ENCODE measurements at regions not wholly inside any gene's neighbourhood (a gene's known extent, or its start where the extent isn't known, plus 50 kb on each side); places are given as distances from the start of the nearest gene placed in this dataset.

- Histone ChIP-seq H3K4me2 (ENCODE audit: insufficient read depth, low read length) (no peak overlapping the region), H3K4me1 (ENCODE audit: insufficient read depth, low read length) (no peaks in the 10 kb centered on the region), H3K27me3 (ENCODE audit: insufficient read depth, low read length) (no peaks in the 10 kb centered on the region), H3K79me2 (ENCODE audit: insufficient read depth, low read length) (no peaks in the 10 kb centered on the region), H3K4me3 (ENCODE audit: insufficient read depth, low read length) (no peak overlapping the region), H4K20me1 (ENCODE audit: insufficient read depth, low read length) (no peaks in the 10 kb centered on the region), H3K36me3 (ENCODE audit: insufficient read depth, low read length) (no peaks in the 10 kb centered on the region), H2AFZ (ENCODE audit: low read length) (no peak overlapping the region), H3K9me3 (ENCODE audit: low read depth, low read length) (no peaks in the 10 kb centered on the region), H3K27ac (ENCODE audit: low read depth, low read length) (no peak overlapping the region)
- TF ChIP-seq, protein P1, sequence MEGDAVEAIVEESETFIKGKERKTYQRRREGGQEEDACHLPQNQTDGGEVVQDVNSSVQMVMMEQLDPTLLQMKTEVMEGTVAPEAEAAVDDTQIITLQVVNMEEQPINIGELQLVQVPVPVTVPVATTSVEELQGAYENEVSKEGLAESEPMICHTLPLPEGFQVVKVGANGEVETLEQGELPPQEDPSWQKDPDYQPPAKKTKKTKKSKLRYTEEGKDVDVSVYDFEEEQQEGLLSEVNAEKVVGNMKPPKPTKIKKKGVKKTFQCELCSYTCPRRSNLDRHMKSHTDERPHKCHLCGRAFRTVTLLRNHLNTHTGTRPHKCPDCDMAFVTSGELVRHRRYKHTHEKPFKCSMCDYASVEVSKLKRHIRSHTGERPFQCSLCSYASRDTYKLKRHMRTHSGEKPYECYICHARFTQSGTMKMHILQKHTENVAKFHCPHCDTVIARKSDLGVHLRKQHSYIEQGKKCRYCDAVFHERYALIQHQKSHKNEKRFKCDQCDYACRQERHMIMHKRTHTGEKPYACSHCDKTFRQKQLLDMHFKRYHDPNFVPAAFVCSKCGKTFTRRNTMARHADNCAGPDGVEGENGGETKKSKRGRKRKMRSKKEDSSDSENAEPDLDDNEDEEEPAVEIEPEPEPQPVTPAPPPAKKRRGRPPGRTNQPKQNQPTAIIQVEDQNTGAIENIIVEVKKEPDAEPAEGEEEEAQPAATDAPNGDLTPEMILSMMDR (IDR thresholded peaks at IDR 0.05; ENCODE audit: extremely low read depth, low read depth, low read length): no peak
- DNase-seq (ENCODE audit: insufficient read length, low spot score, missing footprints): no peak
Observed at GRCh38 chr4:177921715-177922114, 479.5 kb upstream of the AGA start.

DNA sequence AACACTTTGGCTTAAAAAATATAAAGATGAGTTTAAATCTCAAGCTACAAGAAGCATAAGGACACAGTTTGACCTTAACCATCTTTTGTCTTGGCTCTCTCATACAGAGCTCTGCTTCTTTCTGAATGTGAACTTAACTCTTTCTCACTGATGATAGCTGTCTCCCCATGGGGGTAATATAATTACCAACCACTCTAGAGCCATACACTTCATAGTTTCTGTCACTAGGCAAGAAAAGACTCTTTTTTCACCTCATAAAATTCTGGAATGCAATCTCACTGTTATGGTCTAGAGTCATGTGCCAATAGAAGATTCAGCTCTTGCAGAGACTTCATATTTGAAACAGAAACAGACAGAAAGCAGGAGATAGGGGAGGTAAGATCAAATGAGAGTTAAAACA, 481.7 kb upstream of the AGA start:
- H3K9me3 ChIP-seq (ENCODE audit: low read depth, low read length): no peaks in the 10 kb centered on the region
- no peaks in the 10 kb centered on the region for H3K27me3 ChIP-seq (ENCODE audit: insufficient read depth, low read length)
- no peaks in the 10 kb centered on the region for H4K20me1 ChIP-seq (ENCODE audit: insufficient read depth, low read length)
- no peaks in the 10 kb centered on the region for H3K4me1 ChIP-seq (ENCODE audit: insufficient read depth, low read length)
- no peaks in the 10 kb centered on the region for H3K79me2 ChIP-seq (ENCODE audit: insufficient read depth, low read length)
- H3K4me3 ChIP-seq (ENCODE audit: insufficient read depth, low read length): no peak overlapping the region
- DNase-seq (ENCODE audit: insufficient read length, low spot score, missing footprints): no peak
- H2AFZ ChIP-seq (ENCODE audit: low read length): no peak overlapping the region
- TF ChIP-seq, protein P1 (IDR thresholded peaks at IDR 0.05; ENCODE audit: extremely low read depth, low read depth, low read length): no peak
- H3K36me3 ChIP-seq (ENCODE audit: insufficient read depth, low read length): no peaks in the 10 kb centered on the region
- H3K27ac ChIP-seq (ENCODE audit: low read depth, low read length): no peak overlapping the region
- H3K4me2 ChIP-seq (ENCODE audit: insufficient read depth, low read length): no peak overlapping the region

GRCh38 chr4:177937041-177937440, 494.8 kb upstream of the AGA start:
- H3K9me3 ChIP-seq (ENCODE audit: low read depth, low read length): no peaks in the 10 kb centered on the region
- H3K27ac ChIP-seq (ENCODE audit: low read depth, low read length): no peak overlapping the region
- no peak overlapping the region for H3K4me3 ChIP-seq (ENCODE audit: insufficient read depth, low read length)
- no peak overlapping the region for H3K4me2 ChIP-seq (ENCODE audit: insufficient read depth, low read length)
- TF ChIP-seq, protein P1 (IDR thresholded peaks at IDR 0.05; ENCODE audit: extremely low read depth, low read depth, low read length): no peak
- no peaks in the 10 kb centered on the region for H3K27me3 ChIP-seq (ENCODE audit: insufficient read depth, low read length)
- H3K79me2 ChIP-seq (ENCODE audit: insufficient read depth, low read length): no peaks in the 10 kb centered on the region
- DNase-seq (ENCODE audit: insufficient read length, low spot score, missing footprints): no peak
- H3K4me1 ChIP-seq (ENCODE audit: insufficient read depth, low read length): no peaks in the 10 kb centered on the region
- H4K20me1 ChIP-seq (ENCODE audit: insufficient read depth, low read length): no peaks in the 10 kb centered on the region
- H3K36me3 ChIP-seq (ENCODE audit: insufficient read depth, low read length): no peaks in the 10 kb centered on the region
- H2AFZ ChIP-seq (ENCODE audit: low read length): no peak overlapping the region

GRCh38 chr4:177938226-177938625, 496.0 kb upstream of the AGA start:
- TF ChIP-seq, protein P1 (IDR thresholded peaks at IDR 0.05; ENCODE audit: extremely low read depth, low read depth, low read length): no peak
- no peak overlapping the region for H3K4me2 ChIP-seq (ENCODE audit: insufficient read depth, low read length)
- no peaks in the 10 kb centered on the region for H3K36me3 ChIP-seq (ENCODE audit: insufficient read depth, low read length)
- H4K20me1 ChIP-seq (ENCODE audit: insufficient read depth, low read length): no peaks in the 10 kb centered on the region
- DNase-seq (ENCODE audit: insufficient read length, low spot score, missing footprints): peak; percentile 34
- no peaks in the 10 kb centered on the region for H3K27me3 ChIP-seq (ENCODE audit: insufficient read depth, low read length)
- H3K4me1 ChIP-seq (ENCODE audit: insufficient read depth, low read length): no peaks in the 10 kb centered on the region
- H3K9me3 ChIP-seq (ENCODE audit: low read depth, low read length): no peaks in the 10 kb centered on the region
- no peak overlapping the region for H2AFZ ChIP-seq (ENCODE audit: low read length)
- H3K4me3 ChIP-seq (ENCODE audit: insufficient read depth, low read length): no peak overlapping the region
- H3K27ac ChIP-seq (ENCODE audit: low read depth, low read length): no peak overlapping the region
- no peaks in the 10 kb centered on the region for H3K79me2 ChIP-seq (ENCODE audit: insufficient read depth, low read length)
